ENCODE measurements at regions not wholly inside any gene's neighbourhood (a gene's known extent, or its start where the extent isn't known, plus 50 kb on each side); places are given as distances from the start of the nearest gene placed in this dataset.

- Histone ChIP-seq H3K4me1 (ENCODE audit: control insufficient read depth, extremely low read depth, insufficient read depth, low read length) (no peaks in the 10 kb centered on the region), H3K9ac (replicated peaks; ENCODE audit: extremely low read depth, insufficient read depth, low read length) (no peak overlapping the region), H3K4me2 (ENCODE audit: insufficient read depth, low read length) (no peak overlapping the region), H3K9me1 (replicated peaks; ENCODE audit: control insufficient read depth, extremely low read depth, insufficient read depth, low read length) (no peaks in the 10 kb centered on the region), H3K36me3 (ENCODE audit: control insufficient read depth in 2 of 2, extremely low read depth in 1 of 2, insufficient read depth in 2 of 2, low read length in 2 of 2) (no peaks in the 10 kb centered on the region), H2AFZ (ENCODE audit: low read depth, low read length) (no peak overlapping the region), H4K20me1 (replicated peaks; ENCODE audit: control insufficient read depth, extremely low read depth, insufficient read depth, low read length) (no peaks in the 10 kb centered on the region), H3K27ac (ENCODE audit: insufficient read depth, low read depth, low read length) (no peak overlapping the region), H3K79me2 (ENCODE audit: control insufficient read depth, insufficient read depth, low read length) (no peaks in the 10 kb centered on the region), H3K4me3 (replicated peaks in 1 of 3; ENCODE audit: insufficient read depth in 1 of 3, low read depth in 1 of 3, low read length in 3 of 3) (no peak overlapping the region), H3K9me3 (replicated peaks; ENCODE audit: control insufficient read depth, insufficient read depth, low read length) (no peaks in the 10 kb centered on the region), H3K27me3 (ENCODE audit: control insufficient read depth in 2 of 2, insufficient read depth in 2 of 2, low read length in 2 of 2) (no peaks in the 10 kb centered on the region)
- BruUV-seq (replicated peaks), result no TSS peak
- FAIRE-seq (no peak), DNase-seq (ENCODE audit: low read depth, low spot score) (no peak)
- dilution Hi-C loops (cut with MboI; ENCODE audit: extremely low pct_ligation_motif_present, low sequenced_read_pairs), result no loop called here
- TF ChIP-seq POLR2A (IDR thresholded peaks at IDR 0.05; ENCODE audit: low read depth, low read length) (no peak), FOS (IDR thresholded peaks at IDR 0.05; ENCODE audit: borderline replicate concordance, insufficient read depth, low read length) (no peak), GATA2 (IDR thresholded peaks at IDR 0.05; ENCODE audit: insufficient read depth, insufficient read length, low read depth, low read length) (no peak)
- TF ChIP-seq, protein P1, sequence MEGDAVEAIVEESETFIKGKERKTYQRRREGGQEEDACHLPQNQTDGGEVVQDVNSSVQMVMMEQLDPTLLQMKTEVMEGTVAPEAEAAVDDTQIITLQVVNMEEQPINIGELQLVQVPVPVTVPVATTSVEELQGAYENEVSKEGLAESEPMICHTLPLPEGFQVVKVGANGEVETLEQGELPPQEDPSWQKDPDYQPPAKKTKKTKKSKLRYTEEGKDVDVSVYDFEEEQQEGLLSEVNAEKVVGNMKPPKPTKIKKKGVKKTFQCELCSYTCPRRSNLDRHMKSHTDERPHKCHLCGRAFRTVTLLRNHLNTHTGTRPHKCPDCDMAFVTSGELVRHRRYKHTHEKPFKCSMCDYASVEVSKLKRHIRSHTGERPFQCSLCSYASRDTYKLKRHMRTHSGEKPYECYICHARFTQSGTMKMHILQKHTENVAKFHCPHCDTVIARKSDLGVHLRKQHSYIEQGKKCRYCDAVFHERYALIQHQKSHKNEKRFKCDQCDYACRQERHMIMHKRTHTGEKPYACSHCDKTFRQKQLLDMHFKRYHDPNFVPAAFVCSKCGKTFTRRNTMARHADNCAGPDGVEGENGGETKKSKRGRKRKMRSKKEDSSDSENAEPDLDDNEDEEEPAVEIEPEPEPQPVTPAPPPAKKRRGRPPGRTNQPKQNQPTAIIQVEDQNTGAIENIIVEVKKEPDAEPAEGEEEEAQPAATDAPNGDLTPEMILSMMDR (IDR thresholded peaks at IDR 0.05; ENCODE audit: extremely low read depth in 1 of 2, insufficient read depth in 1 of 2, low read depth in 1 of 2, low read length in 2 of 2), result no peak
- intact Hi-C loops (cut with micrococcal nuclease), result no loop called here
- POLR2A ChIA-PET, result no interaction called here
- CTCF ChIA-PET, result no interaction called here
Measured at GRCh38 chr5:30501065-30501464, 692.4 kb upstream of the CDH6 start.

- intact Hi-C loops (cut with micrococcal nuclease) (no loop called here), dilution Hi-C loops (cut with MboI; ENCODE audit: extremely low pct_ligation_motif_present, low sequenced_read_pairs) (no loop called here)
- no peak overlapping the region for H3K27ac ChIP-seq (ENCODE audit: insufficient read depth, low read depth, low read length)
- H4K20me1 ChIP-seq (replicated peaks; ENCODE audit: control insufficient read depth, extremely low read depth, insufficient read depth, low read length), result no peaks in the 10 kb centered on the region
- TF ChIP-seq MYC (IDR thresholded peaks at IDR 0.05; ENCODE audit: low read depth, low read length) (no peak), FOS (IDR thresholded peaks at IDR 0.05; ENCODE audit: borderline replicate concordance, insufficient read depth, low read length) (no peak), GATA2 (IDR thresholded peaks at IDR 0.05; ENCODE audit: insufficient read depth, insufficient read length, low read depth, low read length) (no peak), EZH2 (IDR thresholded peaks at IDR 0.05; ENCODE audit: borderline replicate concordance, low read depth, low read length, severe bottlenecking) (no peak), POLR2AphosphoS5 (IDR thresholded peaks at IDR 0.05; ENCODE audit: insufficient read depth, low read depth, low read length) (no peak), JUN (IDR thresholded peaks at IDR 0.05; ENCODE audit: borderline replicate concordance, insufficient read depth, insufficient read length, low read depth) (no peak), POLR2A (IDR thresholded peaks at IDR 0.05; ENCODE audit: low read depth, low read length) (no peak)
- TF ChIP-seq, protein P2, sequence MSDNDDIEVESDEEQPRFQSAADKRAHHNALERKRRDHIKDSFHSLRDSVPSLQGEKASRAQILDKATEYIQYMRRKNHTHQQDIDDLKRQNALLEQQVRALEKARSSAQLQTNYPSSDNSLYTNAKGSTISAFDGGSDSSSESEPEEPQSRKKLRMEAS (IDR thresholded peaks at IDR 0.05; ENCODE audit: insufficient read depth, insufficient read length), result no peak
- TF ChIP-seq, protein P1 (IDR thresholded peaks at IDR 0.05; ENCODE audit: extremely low read depth in 1 of 2, insufficient read depth in 1 of 2, low read depth in 1 of 2, low read length in 2 of 2), result no peak
- no peak overlapping the region for H3K4me2 ChIP-seq (ENCODE audit: insufficient read depth, low read length)
- H3K4me3 ChIP-seq (replicated peaks in 1 of 3; ENCODE audit: insufficient read depth in 1 of 3, low read depth in 1 of 3, low read length in 3 of 3), result no peak overlapping the region
- no peak overlapping the region for H3K9ac ChIP-seq (replicated peaks; ENCODE audit: extremely low read depth, insufficient read depth, low read length)
- CTCF ChIA-PET, result no interaction called here
- no peaks in the 10 kb centered on the region for H3K9me3 ChIP-seq (replicated peaks; ENCODE audit: control insufficient read depth, insufficient read depth, low read length)
- POLR2A ChIA-PET, result no interaction called here
- no peaks in the 10 kb centered on the region for H3K27me3 ChIP-seq (ENCODE audit: control insufficient read depth in 2 of 2, insufficient read depth in 2 of 2, low read length in 2 of 2)
- H3K36me3 ChIP-seq (ENCODE audit: control insufficient read depth in 2 of 2, extremely low read depth in 1 of 2, insufficient read depth in 2 of 2, low read length in 2 of 2), result no peaks in the 10 kb centered on the region
- no TSS peak for BruUV-seq (replicated peaks)
- no peaks in the 10 kb centered on the region for H3K79me2 ChIP-seq (ENCODE audit: control insufficient read depth, insufficient read depth, low read length)
- H3K9me1 ChIP-seq (replicated peaks; ENCODE audit: control insufficient read depth, extremely low read depth, insufficient read depth, low read length), result no peaks in the 10 kb centered on the region
- H3K4me1 ChIP-seq (ENCODE audit: control insufficient read depth, extremely low read depth, insufficient read depth, low read length), result no peaks in the 10 kb centered on the region
- no peak overlapping the region for H2AFZ ChIP-seq (ENCODE audit: low read depth, low read length)
- FAIRE-seq, result no peak
- DNase-seq (ENCODE audit: low read depth, low spot score), result no peak
Measured at GRCh38 chr5:30500513-30500912, 693.0 kb upstream of the CDH6 start.

All from endothelial cell of umbilical vein (primary cell).